ENCODE measurements at regions not wholly inside any gene's neighbourhood (a gene's known extent, or its start where the extent isn't known, plus 50 kb on each side); places are given as distances from the start of the nearest gene placed in this dataset.
"Not testable (repeated sequence)": the region's sequence is repeated elsewhere in the genome, so short reads cannot be mapped to it uniquely, and the experiment has no call there.

DNA sequence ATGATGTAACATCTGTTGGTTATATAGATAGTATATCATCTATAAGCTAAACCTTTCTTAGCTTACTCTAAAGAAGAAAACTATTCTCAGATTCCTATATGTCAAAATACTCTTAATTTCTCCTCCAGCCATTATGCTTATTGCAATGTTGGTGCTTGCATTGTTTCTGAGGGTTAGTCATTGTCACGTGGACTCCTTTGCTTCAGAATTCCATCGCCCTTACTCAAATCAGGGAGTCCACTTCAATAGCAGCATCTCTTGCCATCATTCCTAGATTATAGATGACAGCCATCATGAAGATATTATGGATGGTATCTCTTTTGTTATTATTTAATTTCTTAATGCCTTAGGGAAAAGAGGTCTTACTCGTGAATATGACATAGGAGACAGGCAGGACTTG is 776.1 kb downstream of the TENT5A start:
- no peak for DNase-seq

DNA sequence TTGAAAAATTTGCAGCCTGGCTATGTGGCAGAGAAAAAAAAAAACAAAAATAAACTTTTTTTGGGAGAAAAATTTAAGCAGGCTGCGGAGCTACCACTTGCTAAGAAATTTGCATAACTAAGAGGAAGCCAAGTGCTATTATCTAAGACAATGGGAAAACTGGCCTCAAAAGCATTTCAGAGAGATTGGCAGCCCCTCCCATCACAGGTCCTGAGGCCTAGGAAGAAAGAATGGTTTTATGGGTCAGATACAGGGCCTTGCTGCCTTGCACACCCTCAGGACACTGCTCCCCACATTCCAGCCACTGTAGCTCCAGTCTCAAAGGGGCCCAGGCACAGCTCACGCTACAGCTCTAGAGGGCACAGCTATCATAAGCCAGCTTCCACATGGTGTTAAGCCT is 777.9 kb downstream of the TENT5A start:
- DNase-seq, result no peak

- DNase-seq, result peak; percentile 32
Observed at GRCh38 chr6:80969439-80969838, 783.0 kb downstream of the TENT5A start.

- no peak for DNase-seq
Observed at GRCh38 chr6:80967609-80968008, 784.9 kb downstream of the TENT5A start.

- no peak for DNase-seq
Observed at GRCh38 chr6:80962382-80962781, 790.1 kb downstream of the TENT5A start.

DNA sequence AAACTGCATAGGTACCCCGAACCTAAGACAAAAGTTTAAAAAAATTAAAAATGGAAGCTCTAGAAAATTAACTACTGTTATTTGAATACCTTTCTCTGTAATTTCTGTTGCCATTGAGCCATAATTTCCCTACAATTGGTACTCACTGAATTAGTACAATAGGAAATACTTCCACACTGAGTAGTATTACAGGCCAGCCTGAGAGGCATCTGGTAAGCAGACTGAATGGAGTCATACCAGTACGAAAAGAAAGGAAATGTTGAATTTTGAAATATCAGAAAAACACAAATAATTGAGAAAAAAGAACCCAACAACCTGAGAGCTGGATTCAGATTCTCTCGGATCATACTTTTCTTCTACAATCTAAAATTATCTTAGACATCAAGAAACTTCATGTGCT is 791.3 kb downstream of the TENT5A start:
- no peak for DNase-seq

DNA sequence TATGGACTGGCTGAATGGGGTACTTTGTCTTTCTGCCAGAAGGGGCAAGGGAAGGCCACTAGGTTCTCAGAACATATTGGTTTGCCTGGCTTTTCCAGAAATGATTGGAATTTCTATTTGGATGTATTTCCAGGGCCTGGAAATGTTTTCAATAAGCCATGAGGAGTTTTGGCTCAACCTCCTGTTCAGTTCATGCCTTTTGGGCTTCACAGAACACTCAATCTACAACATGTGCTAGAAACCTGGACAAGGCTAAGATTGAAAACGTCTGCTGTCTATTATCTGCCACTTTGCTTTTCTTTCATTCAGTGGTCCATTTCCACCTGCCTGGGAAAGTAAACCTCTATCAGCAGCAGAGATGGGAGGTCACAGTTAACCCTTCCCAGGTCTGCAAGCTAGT is 793.4 kb downstream of the TENT5A start:
- no peak for DNase-seq

DNA sequence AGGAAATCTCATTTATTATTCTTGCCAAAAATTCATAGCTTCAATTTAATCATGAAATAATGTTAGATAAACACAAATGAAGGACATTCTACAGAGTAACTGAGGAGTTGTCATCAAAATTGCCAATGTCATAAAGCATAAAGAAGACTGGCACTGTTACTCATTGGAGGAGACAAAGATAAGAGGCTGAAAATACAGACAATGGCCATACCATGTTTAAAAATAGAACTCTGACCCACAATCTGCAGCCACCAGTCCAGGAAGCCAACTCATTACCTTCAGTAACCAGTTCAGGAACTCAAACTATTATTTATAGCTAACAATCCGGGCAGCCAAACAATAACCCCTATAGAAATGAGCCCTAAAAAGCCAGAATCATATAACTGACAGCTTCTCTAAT is 795.6 kb downstream of the TENT5A start:
- DNase-seq, result no peak

- DNase-seq, result not testable (repeated sequence)
Observed at GRCh38 chr6:80952479-80952878, 800.0 kb downstream of the TENT5A start.

DNA sequence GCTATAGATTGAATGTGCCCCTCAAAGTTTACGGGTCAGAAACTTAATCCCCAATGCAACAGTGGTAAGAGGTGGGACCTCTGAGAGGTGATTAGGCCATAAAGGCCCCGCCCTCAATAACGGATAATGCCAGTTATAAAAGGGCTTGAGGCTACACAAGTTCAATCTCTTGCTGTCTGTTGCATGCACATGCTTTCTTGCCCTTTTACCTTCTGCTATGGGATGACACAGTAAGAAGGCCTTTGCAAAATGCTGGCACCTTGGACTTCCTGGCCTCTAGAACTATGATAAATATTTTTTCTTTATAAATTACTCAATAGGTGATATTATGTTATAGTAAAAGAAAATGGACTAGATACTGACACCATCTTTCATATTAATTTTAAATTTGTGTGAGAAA is 806.1 kb downstream of the TENT5A start:
- no peak for DNase-seq

GRCh38 chr6:80942911-80943310 is 809.6 kb downstream of the TENT5A start:
- DNase-seq, result no peak

GRCh38 chr6:80940976-80941375 is 811.5 kb downstream of the TENT5A start:
- DNase-seq, result peak; percentile 54

- DNase-seq, result peak; percentile 35
Observed at GRCh38 chr6:80940571-80940970, 811.9 kb downstream of the TENT5A start.

GRCh38 chr6:80939898-80940297 is 812.6 kb downstream of the TENT5A start:
- DNase-seq, result no peak

GRCh38 chr6:80939480-80939879 is 813.0 kb downstream of the TENT5A start:
- no peak for DNase-seq

- peak; percentile 52 for DNase-seq
Observed at GRCh38 chr6:80938131-80938530, 814.4 kb downstream of the TENT5A start.

DNA sequence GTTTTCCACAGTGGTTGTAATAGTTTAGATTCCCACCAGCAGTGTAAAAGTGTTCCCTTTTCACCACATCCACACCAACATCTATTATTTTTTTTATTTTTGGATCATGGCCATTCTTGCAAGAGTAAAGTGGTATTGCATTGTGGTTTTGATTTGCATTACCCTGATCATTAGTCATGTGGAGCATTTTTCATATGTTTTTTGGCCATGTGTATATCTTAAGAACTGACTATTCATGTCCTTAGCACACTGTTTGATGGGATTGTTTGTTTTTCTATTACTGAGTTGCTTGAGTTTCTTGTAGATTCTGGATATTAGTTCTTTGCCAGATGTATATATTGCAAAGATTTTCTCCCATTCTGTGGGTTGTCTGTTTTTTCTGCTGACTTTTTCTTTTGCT is 820.1 kb downstream of the TENT5A start:
- peak; percentile 81 for DNase-seq

DNA sequence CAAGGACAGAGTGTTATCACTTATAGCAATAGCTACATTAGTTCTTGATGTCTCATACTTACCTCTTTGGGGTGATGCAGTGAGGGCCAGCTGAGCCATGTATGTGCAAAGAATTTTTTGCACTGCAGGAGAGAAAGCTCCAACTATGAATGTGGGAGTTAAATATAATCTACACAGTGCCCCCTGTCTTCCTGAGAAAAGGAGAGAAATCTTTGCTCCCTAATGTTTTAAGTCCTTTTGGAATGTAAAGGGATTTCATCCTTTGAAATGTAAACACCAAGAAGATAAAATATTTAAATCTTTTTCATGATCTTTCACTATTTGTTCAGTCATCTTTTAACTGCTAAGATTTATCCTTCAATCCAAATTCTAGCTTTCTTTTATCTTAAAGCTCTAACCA is 822.1 kb downstream of the TENT5A start:
- DNase-seq, result no peak

- no peak for DNase-seq
Observed at GRCh38 chr6:80923816-80924215, 817.3 kb downstream of the BCKDHB start.

DNA sequence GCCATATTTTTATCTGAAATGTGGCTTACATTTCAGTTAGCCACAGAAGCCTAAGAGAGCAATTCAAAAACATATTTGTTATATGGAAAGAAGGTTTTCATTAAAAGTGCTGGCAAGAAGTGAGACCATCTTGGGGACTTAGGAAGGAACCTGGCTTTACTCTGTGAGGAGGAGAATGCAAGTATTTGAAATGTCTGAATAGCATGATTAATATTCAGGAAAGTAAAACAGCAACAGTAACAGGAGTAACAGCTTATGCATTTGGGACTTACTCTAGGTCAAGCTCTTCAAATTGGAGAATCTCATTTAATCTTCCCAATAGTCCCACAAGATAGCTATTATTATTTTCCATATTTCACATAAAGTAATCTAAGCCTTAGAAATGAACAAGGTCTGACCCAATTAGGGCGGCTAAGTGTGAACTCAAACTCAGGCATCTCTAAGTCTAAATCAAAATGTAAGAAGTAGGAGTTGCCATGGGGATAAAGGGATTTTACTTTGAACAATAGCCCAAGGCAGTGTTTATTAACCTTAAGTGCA is 816.5 kb downstream of the BCKDHB start:
- DNase-seq, result no peak

DNA sequence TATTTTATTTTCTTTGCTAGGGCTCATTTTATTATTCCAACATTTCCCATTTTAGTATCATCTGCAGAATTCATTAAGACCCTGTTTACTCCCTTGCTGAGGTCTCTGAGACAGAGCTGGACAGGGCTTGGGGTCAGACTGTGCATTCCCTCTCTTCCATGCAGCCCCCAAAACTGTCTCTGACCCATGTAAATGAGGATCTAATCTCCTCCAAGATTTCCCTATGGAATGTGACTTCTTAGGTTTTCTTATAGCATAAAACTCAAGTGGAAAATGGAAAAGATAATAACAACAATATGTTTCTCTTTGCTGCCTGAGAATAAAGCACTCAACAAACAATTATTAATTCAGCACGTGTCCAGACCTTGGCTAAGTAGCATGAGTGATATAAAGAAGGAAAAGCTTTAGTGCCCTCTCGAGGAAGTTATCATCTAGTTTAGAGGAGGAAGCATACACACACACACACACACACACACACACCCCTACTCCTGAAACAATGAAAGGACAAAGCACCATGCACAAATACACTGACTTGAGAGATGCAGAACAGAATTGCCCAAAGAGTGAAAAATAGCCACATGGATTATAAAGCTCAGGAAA is 815.5 kb downstream of the BCKDHB start:
- DNase-seq, result peak; percentile 21

- no peak for DNase-seq
Observed at GRCh38 chr6:80907831-80908230, 801.4 kb downstream of the BCKDHB start.

GRCh38 chr6:80903711-80904110 is 797.2 kb downstream of the BCKDHB start:
- DNase-seq, result no peak

GRCh38 chr6:80886475-80886874 is 780.0 kb downstream of the BCKDHB start:
- DNase-seq, result no peak

DNA sequence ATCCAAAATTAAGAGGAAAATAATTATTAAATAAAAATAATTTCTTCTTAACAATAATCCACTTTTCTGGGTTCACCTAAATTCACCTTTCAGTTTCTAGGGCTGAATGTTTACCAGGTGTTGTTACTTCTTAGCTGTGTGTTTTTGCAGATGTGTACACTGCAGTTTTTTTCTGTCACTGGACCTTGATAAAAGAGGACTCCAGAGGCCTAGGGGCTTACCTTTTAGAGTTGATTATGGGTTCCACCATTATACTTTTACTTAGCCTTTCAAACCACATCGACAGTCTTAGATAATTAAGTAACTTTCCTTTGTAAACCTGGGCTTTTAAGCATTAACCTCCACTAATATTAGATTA is 766.5 kb downstream of the BCKDHB start:
- no peak for DNase-seq
